MM.1S (cell line): ENCODE measurements at regions not wholly inside any gene's neighbourhood (a gene's known extent, or its start where the extent isn't known, plus 50 kb on each side); places are given as distances from the start of the nearest gene placed in this dataset.

Experiments used
- CTCF ChIP-seq: fragments of 300-600 bp; sonication (generic); IDR thresholded peaks from 2 replicates; pipeline ENCODE4 v1.5.1; 2016; ENCODE audit warnings: antibody characterized with exemption, low read length, mixed read lengths
- EZH2phosphoT487 ChIP-seq: fragments of 300-600 bp; sonication (generic); IDR thresholded peaks from 2 replicates; pipeline ENCODE4 v1.6.1; 2018; ENCODE audit warnings: antibody characterized with exemption, low read length

GRCh38 chr9:23934291-23934906 is 108.4 kb upstream of the ELAVL2 start:
- no peak for TF ChIP-seq CTCF
- TF ChIP-seq EZH2phosphoT487: no peak
